DND-41 (cell line): ENCODE measurements at regions not wholly inside any gene's neighbourhood (a gene's known extent, or its start where the extent isn't known, plus 50 kb on each side); places are given as distances from the start of the nearest gene placed in this dataset.

ENCODE experiments used
- EZH2 ChIP-seq: IDR thresholded peaks from 3 replicates; pipeline ENCODE4 v1.6.1; 2012; ENCODE audit warnings: borderline replicate concordance, low read depth, mild to moderate bottlenecking, moderate library complexity, low read length, inconsistent platforms; ENCODE audit not compliant: severe bottlenecking
- TF ChIP-seq, protein P1 (sequence below): IDR thresholded peaks from 2 replicates; pipeline ENCODE4 v1.5.1; 2012; ENCODE audit warnings: borderline replicate concordance, low read length, moderate library complexity, mild to moderate bottlenecking; ENCODE audit not compliant: poor library complexity, severe bottlenecking; ENCODE audit errors: extremely low read depth

DNA sequence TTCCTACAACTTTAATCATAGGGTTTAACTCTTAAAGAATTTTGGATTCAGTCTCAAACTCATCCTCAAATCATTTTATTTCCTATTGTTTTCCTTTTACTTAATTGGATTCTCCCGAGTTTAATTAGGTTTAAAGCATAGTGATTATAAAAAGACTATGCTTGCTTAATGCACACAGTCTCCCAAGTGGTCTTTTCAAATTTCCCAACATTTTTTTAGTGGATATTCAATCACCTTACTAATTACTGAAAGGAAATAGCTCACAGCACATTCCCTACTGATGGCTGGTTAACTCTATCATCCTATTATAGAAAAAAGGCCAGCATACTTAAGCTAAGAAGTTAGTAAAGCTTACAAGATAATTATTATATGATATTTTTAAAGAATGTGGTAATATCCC, 170.6 kb downstream of the PRDM9 start:
- TF ChIP-seq, protein P1, sequence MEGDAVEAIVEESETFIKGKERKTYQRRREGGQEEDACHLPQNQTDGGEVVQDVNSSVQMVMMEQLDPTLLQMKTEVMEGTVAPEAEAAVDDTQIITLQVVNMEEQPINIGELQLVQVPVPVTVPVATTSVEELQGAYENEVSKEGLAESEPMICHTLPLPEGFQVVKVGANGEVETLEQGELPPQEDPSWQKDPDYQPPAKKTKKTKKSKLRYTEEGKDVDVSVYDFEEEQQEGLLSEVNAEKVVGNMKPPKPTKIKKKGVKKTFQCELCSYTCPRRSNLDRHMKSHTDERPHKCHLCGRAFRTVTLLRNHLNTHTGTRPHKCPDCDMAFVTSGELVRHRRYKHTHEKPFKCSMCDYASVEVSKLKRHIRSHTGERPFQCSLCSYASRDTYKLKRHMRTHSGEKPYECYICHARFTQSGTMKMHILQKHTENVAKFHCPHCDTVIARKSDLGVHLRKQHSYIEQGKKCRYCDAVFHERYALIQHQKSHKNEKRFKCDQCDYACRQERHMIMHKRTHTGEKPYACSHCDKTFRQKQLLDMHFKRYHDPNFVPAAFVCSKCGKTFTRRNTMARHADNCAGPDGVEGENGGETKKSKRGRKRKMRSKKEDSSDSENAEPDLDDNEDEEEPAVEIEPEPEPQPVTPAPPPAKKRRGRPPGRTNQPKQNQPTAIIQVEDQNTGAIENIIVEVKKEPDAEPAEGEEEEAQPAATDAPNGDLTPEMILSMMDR = no peak
- TF ChIP-seq EZH2 = no peak
